GM12865 (cell line): ENCODE measurements at regions not wholly inside any gene's neighbourhood (a gene's known extent, or its start where the extent isn't known, plus 50 kb on each side); places are given as distances from the start of the nearest gene placed in this dataset.
"Not testable (repeated sequence)": the region's sequence is repeated elsewhere in the genome, so short reads cannot be mapped to it uniquely, and the experiment has no call there.

Source experiments
- DNase-seq: peaks from one replicate; pipeline ENCODE4 v3.0.0; 2010; ENCODE audit warnings: low read depth
- H3K4me3 ChIP-seq: 2 replicates; pipeline ENCODE4 v1.5.1; 2011; ENCODE audit warnings: mild to moderate bottlenecking, low read depth, low read length, control low read depth
- CTCF ChIP-seq: IDR thresholded peaks from 2 replicates; pipeline ENCODE4 v1.5.1; 2011; ENCODE audit warnings: low read length, control low read depth, low read depth, inconsistent platforms; ENCODE audit not compliant: insufficient read depth; ENCODE audit errors: missing control alignments

- no peak overlapping the region for H3K4me3 ChIP-seq
- no peak for TF ChIP-seq CTCF
- DNase-seq, result no peak
Observed at GRCh38 chr11:86874304-86875056, 74.1 kb downstream of the PRSS23 start.

GRCh38 chr11:86876716-86877234, 76.4 kb downstream of the PRSS23 start:
- no peak overlapping the region for H3K4me3 ChIP-seq
- TF ChIP-seq CTCF, result no peak
- no peak for DNase-seq

- no peak overlapping the region for H3K4me3 ChIP-seq
- no peak for TF ChIP-seq CTCF
- no peak for DNase-seq
Observed at GRCh38 chr11:86877503-86877902, 77.2 kb downstream of the PRSS23 start.

GRCh38 chr11:86879241-86879640, 76.0 kb downstream of the FZD4 start:
- H3K4me3 ChIP-seq, DNase-seq: not testable (repeated sequence)

GRCh38 chr11:86885311-86885710, 69.9 kb downstream of the FZD4 start:
- no peak for TF ChIP-seq CTCF
- no peak overlapping the region for H3K4me3 ChIP-seq
- no peak for DNase-seq

- DNase-seq, result no peak
- TF ChIP-seq CTCF, result no peak
Observed at GRCh38 chr11:86888164-86889000, 66.8 kb downstream of the FZD4 start.

GRCh38 chr11:86889001-86889341, 66.2 kb downstream of the FZD4 start:
- DNase-seq, result no peak
- no peak overlapping the region for H3K4me3 ChIP-seq
- no peak for TF ChIP-seq CTCF

More at GRCh38 chr11:86888164-86889000, 66.8 kb downstream of the FZD4 start:
- no peak overlapping the region for H3K4me3 ChIP-seq
